Calu3 (cell line): ENCODE measurements at regions not wholly inside any gene's neighbourhood (a gene's known extent, or its start where the extent isn't known, plus 50 kb on each side); places are given as distances from the start of the nearest gene placed in this dataset.

ENCODE experiments used
- BruUV-seq: library from RNA; stranded (reverse); fragments of 400-500 nt; replicated peaks from 2 replicates; lab custom pipeline; 2021; lab: Mats Ljungman, UMichigan
- CTCF ChIA-PET: fragments of 300-600 bp; sonication (Branson Sonifier 250); formaldehyde crosslinking; loops from one replicate; lab custom pipeline; 2022; ENCODE audit warnings: antibody characterized with exemption; lab: Charles Lee
- DNase-seq: peaks from one replicate; pipeline ENCODE4 v3.0.0; 2022
- H3K27ac Mint-ChIP-seq: one replicate; pipeline ENCODE4 v1.8.0; 2022; ENCODE audit warnings: mixed read lengths; ENCODE audit not compliant: unreplicated experiment
- H3K27me3 Mint-ChIP-seq: one replicate; pipeline ENCODE4 v1.8.0; 2022; ENCODE audit warnings: mixed read lengths; ENCODE audit not compliant: unreplicated experiment
- H3K36me3 Mint-ChIP-seq: one replicate; pipeline ENCODE4 v1.8.0; 2022; ENCODE audit warnings: mild to moderate bottlenecking, moderate library complexity, mixed read lengths; ENCODE audit not compliant: insufficient read depth, unreplicated experiment
- H3K4me1 Mint-ChIP-seq: one replicate; pipeline ENCODE4 v1.8.0; 2022; ENCODE audit warnings: mild to moderate bottlenecking, low read depth, mixed read lengths; ENCODE audit not compliant: unreplicated experiment
- H3K4me3 Mint-ChIP-seq: one replicate; pipeline ENCODE4 v1.8.0; 2022; ENCODE audit warnings: mild to moderate bottlenecking, low read depth, moderate library complexity, mixed read lengths; ENCODE audit not compliant: unreplicated experiment
- H3K9me3 Mint-ChIP-seq: one replicate; pipeline ENCODE4 v1.8.0; 2022; ENCODE audit warnings: low read depth, mixed read lengths; ENCODE audit not compliant: unreplicated experiment
- intact Hi-C: fragments of 100-400 bp; cut with micrococcal nuclease; formaldehyde crosslinking; loops from one replicate; pipeline ENCODE4 v1.10.0; 2022; ENCODE audit not compliant: unreplicated experiment
- TF ChIP-seq, protein P1 (sequence below): fragments of 200-600 bp; IDR thresholded peaks from one replicate; pipeline ENCODE4 v1.8.0; 2022; ENCODE audit warnings: antibody characterized with exemption; ENCODE audit not compliant: unreplicated experiment

DNA sequence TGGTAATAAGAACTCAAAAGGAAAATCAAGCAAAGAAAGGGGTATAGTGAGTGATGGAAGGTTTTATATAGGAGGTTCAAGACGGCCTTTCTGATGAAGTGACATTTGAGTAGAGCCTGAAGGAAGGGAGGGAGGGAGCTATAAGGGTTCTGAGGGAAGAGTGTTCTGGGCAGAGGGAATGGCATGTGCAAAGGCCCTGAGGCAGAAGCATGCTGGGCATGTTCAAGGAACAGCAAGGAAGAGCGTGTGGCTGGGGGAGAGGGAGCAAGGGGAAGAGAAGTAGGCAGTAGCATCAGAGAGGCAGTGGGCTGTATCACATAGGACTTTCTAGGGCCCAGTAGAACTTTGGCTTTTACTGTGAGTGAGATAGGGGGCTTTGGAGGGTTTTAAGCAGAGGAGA lies 108.9 kb upstream of the NAV2 start:
- intact Hi-C loops = no loop called here
- no peak overlapping the region for H3K27ac Mint-ChIP-seq
- BruUV-seq = no TSS peak
- H3K36me3 Mint-ChIP-seq = peaks cover 4% of the 10 kb centered on the region
- no peak for DNase-seq
- TF ChIP-seq, protein P1, sequence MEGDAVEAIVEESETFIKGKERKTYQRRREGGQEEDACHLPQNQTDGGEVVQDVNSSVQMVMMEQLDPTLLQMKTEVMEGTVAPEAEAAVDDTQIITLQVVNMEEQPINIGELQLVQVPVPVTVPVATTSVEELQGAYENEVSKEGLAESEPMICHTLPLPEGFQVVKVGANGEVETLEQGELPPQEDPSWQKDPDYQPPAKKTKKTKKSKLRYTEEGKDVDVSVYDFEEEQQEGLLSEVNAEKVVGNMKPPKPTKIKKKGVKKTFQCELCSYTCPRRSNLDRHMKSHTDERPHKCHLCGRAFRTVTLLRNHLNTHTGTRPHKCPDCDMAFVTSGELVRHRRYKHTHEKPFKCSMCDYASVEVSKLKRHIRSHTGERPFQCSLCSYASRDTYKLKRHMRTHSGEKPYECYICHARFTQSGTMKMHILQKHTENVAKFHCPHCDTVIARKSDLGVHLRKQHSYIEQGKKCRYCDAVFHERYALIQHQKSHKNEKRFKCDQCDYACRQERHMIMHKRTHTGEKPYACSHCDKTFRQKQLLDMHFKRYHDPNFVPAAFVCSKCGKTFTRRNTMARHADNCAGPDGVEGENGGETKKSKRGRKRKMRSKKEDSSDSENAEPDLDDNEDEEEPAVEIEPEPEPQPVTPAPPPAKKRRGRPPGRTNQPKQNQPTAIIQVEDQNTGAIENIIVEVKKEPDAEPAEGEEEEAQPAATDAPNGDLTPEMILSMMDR = no peak
- peaks cover 4% of the 10 kb centered on the region for H3K9me3 Mint-ChIP-seq
- peaks cover 8% of the 10 kb centered on the region for H3K4me1 Mint-ChIP-seq
- peaks cover 58% of the 10 kb centered on the region for H3K27me3 Mint-ChIP-seq
- CTCF ChIA-PET = no interaction called here
- no peak overlapping the region for H3K4me3 Mint-ChIP-seq

DNA sequence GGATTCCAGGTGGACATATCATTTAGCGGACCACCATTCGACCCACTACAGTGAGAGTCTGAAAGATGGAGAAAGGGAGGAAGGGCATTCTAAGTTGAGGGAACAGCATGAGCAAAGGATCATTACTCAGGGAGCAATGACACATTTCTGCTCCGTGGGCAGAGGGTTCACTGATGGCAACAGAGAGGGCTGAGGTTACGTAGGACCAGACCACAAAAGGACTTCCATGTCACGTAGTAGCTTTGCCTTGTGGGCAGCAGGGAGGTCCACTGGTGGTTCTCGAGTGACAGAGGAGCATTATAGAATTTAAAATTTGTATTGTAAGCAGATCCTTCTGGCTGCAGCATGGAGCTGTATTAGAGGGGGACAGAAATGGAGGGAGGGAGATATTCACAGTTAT lies 109.7 kb upstream of the NAV2 start:
- no peak overlapping the region for H3K27ac Mint-ChIP-seq
- H3K4me1 Mint-ChIP-seq = peaks cover 8% of the 10 kb centered on the region
- H3K9me3 Mint-ChIP-seq = peaks cover 4% of the 10 kb centered on the region
- TF ChIP-seq, protein P1 = no peak
- peaks cover 4% of the 10 kb centered on the region for H3K36me3 Mint-ChIP-seq
- H3K27me3 Mint-ChIP-seq = peaks cover 50% of the 10 kb centered on the region
- H3K4me3 Mint-ChIP-seq = no peak overlapping the region
- DNase-seq = no peak
- CTCF ChIA-PET = no interaction called here
- intact Hi-C loops = no loop called here
- BruUV-seq = no TSS peak

DNA sequence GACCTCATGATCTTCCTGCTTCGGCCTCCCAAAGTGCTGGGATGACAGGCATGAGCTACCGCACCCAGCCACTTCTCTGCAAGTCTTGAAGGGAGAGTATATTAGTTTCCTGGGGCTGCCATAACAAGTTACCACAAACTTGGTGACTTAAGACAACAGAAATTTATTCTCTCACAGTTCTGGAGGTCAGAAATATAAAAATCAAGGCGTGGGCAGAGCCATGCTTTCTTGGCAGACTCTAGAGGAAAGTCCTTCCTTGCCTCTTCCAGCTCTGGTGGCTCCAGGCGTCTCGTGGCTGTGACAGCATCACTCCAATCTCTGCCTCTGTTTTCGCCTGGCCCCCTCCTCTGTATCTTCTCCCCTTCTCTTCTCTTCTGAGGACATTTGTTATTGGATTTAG lies 110.2 kb upstream of the NAV2 start:
- Mint-ChIP-seq H3K9me3 (peaks cover 4% of the 10 kb centered on the region), H3K4me1 (peaks cover 11% of the 10 kb centered on the region), H3K36me3 (peaks cover 4% of the 10 kb centered on the region), H3K27ac (no peak overlapping the region), H3K27me3 (peaks cover 45% of the 10 kb centered on the region), H3K4me3 (no peak overlapping the region)
- no TSS peak for BruUV-seq
- CTCF ChIA-PET = no interaction called here
- TF ChIP-seq, protein P1 = no peak
- intact Hi-C loops = no loop called here
- DNase-seq = no peak

DNA sequence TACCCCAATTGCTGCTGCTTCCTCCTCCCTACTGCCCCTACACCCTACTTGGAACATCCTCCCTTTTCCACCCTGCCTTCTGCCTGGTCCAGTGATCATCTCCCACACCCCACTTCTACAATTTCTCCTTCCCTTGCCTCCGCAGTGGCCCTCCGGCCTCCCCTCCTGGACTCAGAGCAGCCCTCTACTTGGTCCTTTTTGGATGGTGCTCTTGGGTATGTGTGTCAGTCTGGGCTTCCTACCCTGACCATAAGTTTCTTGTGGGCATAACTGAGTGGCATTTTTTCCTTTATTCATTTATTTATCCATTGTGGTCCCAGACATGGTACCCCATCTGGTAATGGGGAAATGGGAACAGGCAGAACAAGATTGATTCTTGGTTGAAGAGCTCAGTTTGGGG lies 111.4 kb upstream of the NAV2 start:
- intact Hi-C loops = no loop called here
- H3K27me3 Mint-ChIP-seq = peaks cover 33% of the 10 kb centered on the region
- no peak for DNase-seq
- no peak overlapping the region for H3K4me3 Mint-ChIP-seq
- BruUV-seq = no TSS peak
- peaks cover 4% of the 10 kb centered on the region for H3K36me3 Mint-ChIP-seq
- TF ChIP-seq, protein P1 = no peak
- no peak overlapping the region for H3K27ac Mint-ChIP-seq
- H3K4me1 Mint-ChIP-seq = peaks cover 22% of the 10 kb centered on the region
- H3K9me3 Mint-ChIP-seq = peaks cover 4% of the 10 kb centered on the region
- CTCF ChIA-PET = interaction anchor here (0.8 kb wide), 1 partner anchor 160 kb away, joined by 3 read pairs; no protein-coding TSS in a partner anchor
